DND-41 (cell line): ENCODE measurements at regions not wholly inside any gene's neighbourhood (a gene's known extent, or its start where the extent isn't known, plus 50 kb on each side); places are given as distances from the start of the nearest gene placed in this dataset.

Source experiments
- ATAC-seq: fragments of 200-7000 bp; cut with Tn5 transposase; 3 replicates; pipeline ENCODE4 v1.9.1; 2021; ENCODE audit warnings: low read depth; ENCODE audit not compliant: insufficient read depth
- DNase-seq: peaks from one replicate; pipeline ENCODE4 v3.0.0-alpha.2; 2020
- H2AFZ ChIP-seq: 2 replicates; pipeline ENCODE4 v1.6.0; 2012; ENCODE audit warnings: low read depth, low read length
- H3K27ac ChIP-seq: 2 replicates; pipeline ENCODE4 v1.5.1; 2012; ENCODE audit warnings: low read length, inconsistent platforms
- H3K27me3 ChIP-seq: fragments of 200-600 bp; sonication (generic); 2 replicates; pipeline ENCODE4 v1.6.0; 2012; ENCODE audit warnings: low read length, mild to moderate bottlenecking, inconsistent platforms; ENCODE audit not compliant: insufficient read depth, poor library complexity
- H3K36me3 ChIP-seq: 2 replicates; pipeline ENCODE4 v1.5.1; 2012; ENCODE audit warnings: low read length, inconsistent platforms; ENCODE audit not compliant: insufficient read depth
- H3K4me1 ChIP-seq: 2 replicates; pipeline ENCODE4 v1.5.1; 2012; ENCODE audit warnings: mild to moderate bottlenecking, low read length; ENCODE audit not compliant: insufficient read depth
- H3K4me2 ChIP-seq: 2 replicates; pipeline ENCODE4 v1.6.0; 2012; ENCODE audit warnings: mild to moderate bottlenecking, moderate library complexity, low read length, inconsistent platforms; ENCODE audit not compliant: insufficient read depth
- H3K4me3 ChIP-seq, 2 experiments: fragments of 200-600 bp in 1 of 2; shearing (Covaris generic) in 1 of 2; 2 replicates each; pipeline ENCODE4 v1.5.1; 2012 to 2016; ENCODE audit warnings: inconsistent platforms in 2 of 2, low read length in 2 of 2, mild to moderate bottlenecking in 2 of 2, low read depth in 1 of 2, moderate library complexity in 1 of 2
- H3K79me2 ChIP-seq: 2 replicates; pipeline ENCODE4 v1.6.0; 2012; ENCODE audit warnings: low read length, inconsistent platforms; ENCODE audit not compliant: insufficient read depth
- H3K9ac ChIP-seq: 2 replicates; pipeline ENCODE4 v1.6.0; 2012; ENCODE audit warnings: low read depth, mild to moderate bottlenecking, inconsistent platforms, low read length, moderate library complexity
- H3K9me3 ChIP-seq: 2 replicates; pipeline ENCODE4 v1.5.1; 2012; ENCODE audit warnings: low read length, moderate library complexity, mild to moderate bottlenecking, inconsistent platforms; ENCODE audit not compliant: insufficient read depth, severe bottlenecking
- H4K20me1 ChIP-seq: 2 replicates; pipeline ENCODE4 v1.6.0; 2012; ENCODE audit warnings: low read length; ENCODE audit not compliant: insufficient read depth
- EZH2 ChIP-seq: IDR thresholded peaks from 3 replicates; pipeline ENCODE4 v1.6.1; 2012; ENCODE audit warnings: borderline replicate concordance, low read depth, mild to moderate bottlenecking, moderate library complexity, low read length, inconsistent platforms; ENCODE audit not compliant: severe bottlenecking
- TF ChIP-seq, protein P1 (sequence below): IDR thresholded peaks from 2 replicates; pipeline ENCODE4 v1.5.1; 2012; ENCODE audit warnings: borderline replicate concordance, low read length, moderate library complexity, mild to moderate bottlenecking; ENCODE audit not compliant: poor library complexity, severe bottlenecking; ENCODE audit errors: extremely low read depth

DNA sequence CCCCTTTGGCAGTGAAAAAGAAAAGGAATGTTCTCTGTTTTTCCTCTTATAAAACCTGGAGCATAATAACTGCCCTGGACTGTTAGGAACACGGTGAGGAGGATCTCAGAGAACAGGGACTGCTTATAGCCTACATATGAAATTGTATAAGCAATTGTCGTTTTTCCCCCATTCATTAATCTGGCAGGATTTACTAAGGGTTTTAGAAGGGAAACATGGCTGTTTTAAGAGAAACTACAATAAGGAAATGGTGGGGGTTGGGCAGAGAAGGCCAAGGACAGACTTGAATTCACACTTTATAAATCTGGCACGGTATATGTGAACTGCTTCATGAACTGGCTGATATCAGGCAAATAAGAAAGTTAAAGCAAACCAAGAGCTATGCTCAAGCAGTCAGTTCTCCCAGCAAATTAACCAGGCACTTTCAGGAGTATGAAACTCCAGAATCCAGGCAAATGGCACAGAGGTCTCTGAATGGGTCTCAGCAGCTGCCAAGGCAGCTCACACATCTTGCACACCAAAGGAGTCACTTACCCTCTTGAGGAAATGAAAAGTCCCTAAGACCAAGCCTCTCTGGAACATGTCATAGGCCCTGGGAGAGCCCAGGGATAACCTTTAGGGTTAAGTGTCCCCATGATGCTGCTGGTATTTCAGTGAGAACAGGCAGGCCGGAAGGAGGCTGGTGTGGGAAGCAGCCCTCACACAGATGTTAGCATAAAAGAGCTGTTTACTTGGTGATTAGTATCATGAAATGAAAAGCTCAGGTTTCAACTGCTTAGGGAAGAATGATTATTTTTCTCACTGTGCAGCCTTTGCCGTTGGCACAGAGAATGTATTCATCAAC lies 260.5 kb upstream of the MARCKS start:
- DNase-seq: no peak
- ATAC-seq: no peak
- Histone ChIP-seq H2AFZ (no peak overlapping the region), H3K9me3 (no peaks in the 10 kb centered on the region), H3K36me3 (no peaks in the 10 kb centered on the region), H3K4me3 (no peak overlapping the region), H3K27me3 (no peaks in the 10 kb centered on the region), H4K20me1 (no peaks in the 10 kb centered on the region), H3K27ac (no peak overlapping the region), H3K79me2 (no peaks in the 10 kb centered on the region), H3K4me2 (no peak overlapping the region), H3K9ac (no peak overlapping the region), H3K4me1 (no peaks in the 10 kb centered on the region)
- no peak for TF ChIP-seq EZH2
- TF ChIP-seq, protein P1, sequence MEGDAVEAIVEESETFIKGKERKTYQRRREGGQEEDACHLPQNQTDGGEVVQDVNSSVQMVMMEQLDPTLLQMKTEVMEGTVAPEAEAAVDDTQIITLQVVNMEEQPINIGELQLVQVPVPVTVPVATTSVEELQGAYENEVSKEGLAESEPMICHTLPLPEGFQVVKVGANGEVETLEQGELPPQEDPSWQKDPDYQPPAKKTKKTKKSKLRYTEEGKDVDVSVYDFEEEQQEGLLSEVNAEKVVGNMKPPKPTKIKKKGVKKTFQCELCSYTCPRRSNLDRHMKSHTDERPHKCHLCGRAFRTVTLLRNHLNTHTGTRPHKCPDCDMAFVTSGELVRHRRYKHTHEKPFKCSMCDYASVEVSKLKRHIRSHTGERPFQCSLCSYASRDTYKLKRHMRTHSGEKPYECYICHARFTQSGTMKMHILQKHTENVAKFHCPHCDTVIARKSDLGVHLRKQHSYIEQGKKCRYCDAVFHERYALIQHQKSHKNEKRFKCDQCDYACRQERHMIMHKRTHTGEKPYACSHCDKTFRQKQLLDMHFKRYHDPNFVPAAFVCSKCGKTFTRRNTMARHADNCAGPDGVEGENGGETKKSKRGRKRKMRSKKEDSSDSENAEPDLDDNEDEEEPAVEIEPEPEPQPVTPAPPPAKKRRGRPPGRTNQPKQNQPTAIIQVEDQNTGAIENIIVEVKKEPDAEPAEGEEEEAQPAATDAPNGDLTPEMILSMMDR: no peak

DNA sequence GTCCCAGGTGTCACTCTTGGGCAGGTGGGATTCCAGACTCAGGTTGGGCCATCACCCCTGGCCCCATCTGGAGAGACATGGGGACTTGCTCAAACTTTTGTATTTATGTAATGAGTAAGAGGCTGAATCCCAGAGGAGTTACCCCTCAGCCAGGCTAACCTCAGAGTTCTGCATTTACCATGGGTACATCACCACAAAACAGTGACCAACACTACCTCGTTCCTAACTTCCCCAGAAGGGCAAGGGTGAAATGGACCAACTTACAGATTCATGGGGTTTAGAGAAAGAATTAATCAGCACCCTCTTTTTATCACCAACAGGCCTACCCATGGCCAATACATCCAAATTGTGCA lies 259.9 kb upstream of the MARCKS start:
- H3K27ac ChIP-seq: no peak overlapping the region
- ATAC-seq: no peak

DNA sequence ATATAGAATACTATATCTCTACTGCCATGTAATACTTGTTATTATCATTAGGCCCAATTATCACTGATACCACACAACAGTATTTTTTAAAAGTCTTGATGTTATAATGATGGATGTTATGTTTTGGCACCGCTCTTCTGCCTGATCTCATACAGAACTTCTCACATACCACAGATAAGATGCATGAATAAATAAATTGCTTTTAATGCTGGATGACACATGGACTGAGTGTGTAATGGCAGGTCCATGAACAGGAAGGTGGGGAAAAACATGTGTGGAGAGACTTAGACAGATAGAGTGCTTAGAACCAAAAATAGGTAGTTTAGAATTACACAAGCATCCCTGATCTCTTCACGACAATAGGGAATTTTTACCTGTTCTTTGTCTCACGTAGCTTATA lies 258.4 kb upstream of the MARCKS start:
- no peak overlapping the region for H3K4me3 ChIP-seq
- H3K9ac ChIP-seq: no peak overlapping the region
- ATAC-seq (no peak), DNase-seq (no peak)
- no peak overlapping the region for H3K4me2 ChIP-seq
- no peaks in the 10 kb centered on the region for H4K20me1 ChIP-seq
- no peaks in the 10 kb centered on the region for H3K79me2 ChIP-seq
- H2AFZ ChIP-seq: no peak overlapping the region
- H3K36me3 ChIP-seq: no peaks in the 10 kb centered on the region
- H3K4me1 ChIP-seq: no peaks in the 10 kb centered on the region
- H3K27me3 ChIP-seq: no peaks in the 10 kb centered on the region
- no peaks in the 10 kb centered on the region for H3K9me3 ChIP-seq
- TF ChIP-seq EZH2: no peak
- TF ChIP-seq, protein P1: no peak
- H3K27ac ChIP-seq: no peak overlapping the region

More for the DNA sequence above, 259.9 kb upstream of the MARCKS start:
- Histone ChIP-seq H3K27me3 (no peaks in the 10 kb centered on the region), H3K79me2 (no peaks in the 10 kb centered on the region), H2AFZ (no peak overlapping the region), H3K9me3 (no peaks in the 10 kb centered on the region), H3K4me1 (no peaks in the 10 kb centered on the region), H3K9ac (no peak overlapping the region), H3K4me2 (no peak overlapping the region), H4K20me1 (no peaks in the 10 kb centered on the region), H3K36me3 (no peaks in the 10 kb centered on the region), H3K4me3 (no peak overlapping the region)
- no peak for DNase-seq
- TF ChIP-seq, protein P1: no peak
- no peak for TF ChIP-seq EZH2
